CD4-positive, alpha-beta T cell treated with Interleukin-4 for 1 hour (primary cell): ENCODE measurements at regions not wholly inside any gene's neighbourhood (a gene's known extent, or its start where the extent isn't known, plus 50 kb on each side); places are given as distances from the start of the nearest gene placed in this dataset.

Source experiments
- DNase-seq, 2 donors: peaks; one replicate each; pipeline ENCODE4 v3.0.0-alpha.2; 2020 to 2022

- no peak for DNase-seq
Measured at GRCh38 chrX:107561468-107562215, 66.7 kb upstream of the PRPS1 start.

GRCh38 chrX:107562482-107562881 is 65.8 kb upstream of the PRPS1 start:
- no peak for DNase-seq

GRCh38 chrX:107563824-107564223 is 64.5 kb upstream of the PRPS1 start:
- no peak for DNase-seq

GRCh38 chrX:107565015-107565414 is 63.3 kb upstream of the PRPS1 start:
- no peak for DNase-seq

- DNase-seq: no peak
Measured at GRCh38 chrX:107565931-107566603, 62.2 kb upstream of the PRPS1 start.

- DNase-seq: no peak
Measured at GRCh38 chrX:107566604-107567262, 61.6 kb upstream of the PRPS1 start.

GRCh38 chrX:107567370-107567769 is 60.9 kb upstream of the PRPS1 start:
- no peak for DNase-seq

- DNase-seq: no peak
Measured at GRCh38 chrX:107571296-107571998, 56.9 kb upstream of the PRPS1 start.

- DNase-seq: no peak
Measured at GRCh38 chrX:107573016-107573415, 55.3 kb upstream of the PRPS1 start.

- no peak for DNase-seq
Measured at GRCh38 chrX:107574054-107574683, 54.1 kb upstream of the PRPS1 start.

GRCh38 chrX:107574711-107575110 is 53.6 kb upstream of the PRPS1 start:
- DNase-seq: no peak

- no peak for DNase-seq
Measured at GRCh38 chrX:107576392-107576791, 51.9 kb upstream of the PRPS1 start.

GRCh38 chrX:107576841-107577240 is 51.5 kb upstream of the PRPS1 start:
- DNase-seq: no peak

- DNase-seq: no peak
Measured at GRCh38 chrX:107577933-107578332, 50.4 kb upstream of the PRPS1 start.
